Peyer's patch (tissue), 4 donors: ENCODE measurements at regions not wholly inside any gene's neighbourhood (a gene's known extent, or its start where the extent isn't known, plus 50 kb on each side); places are given as distances from the start of the nearest gene placed in this dataset.
"Not testable (repeated sequence)": the region's sequence is repeated elsewhere in the genome, so short reads cannot be mapped to it uniquely, and the experiment has no call there.

ENCODE experiments used
- POLR2A ChIP-seq, 2 donors: fragments of 450-650 bp; IDR thresholded peaks; one replicate each; pipeline ENCODE4 v1.5.1; 2017; ENCODE audit warnings: antibody characterized with exemption in 2 of 2, mild to moderate bottlenecking in 2 of 2, moderate library complexity in 2 of 2
- TF ChIP-seq, protein P1 (sequence below), 6 experiments: fragments of 450-650 bp in 4 of 6; fragments of 200-600 bp in 2 of 6; sonication (generic) in 1 of 6; IDR thresholded peaks; one replicate each; pipeline ENCODE4 v1.5.1; 2017 to 2019; ENCODE audit warnings: antibody characterized with exemption in 6 of 6, mild to moderate bottlenecking in 3 of 6, moderate library complexity in 1 of 6

GRCh38 chr5:50607456-50607855 lies 59.0 kb upstream of the PARP8 start:
- TF ChIP-seq, protein P1, sequence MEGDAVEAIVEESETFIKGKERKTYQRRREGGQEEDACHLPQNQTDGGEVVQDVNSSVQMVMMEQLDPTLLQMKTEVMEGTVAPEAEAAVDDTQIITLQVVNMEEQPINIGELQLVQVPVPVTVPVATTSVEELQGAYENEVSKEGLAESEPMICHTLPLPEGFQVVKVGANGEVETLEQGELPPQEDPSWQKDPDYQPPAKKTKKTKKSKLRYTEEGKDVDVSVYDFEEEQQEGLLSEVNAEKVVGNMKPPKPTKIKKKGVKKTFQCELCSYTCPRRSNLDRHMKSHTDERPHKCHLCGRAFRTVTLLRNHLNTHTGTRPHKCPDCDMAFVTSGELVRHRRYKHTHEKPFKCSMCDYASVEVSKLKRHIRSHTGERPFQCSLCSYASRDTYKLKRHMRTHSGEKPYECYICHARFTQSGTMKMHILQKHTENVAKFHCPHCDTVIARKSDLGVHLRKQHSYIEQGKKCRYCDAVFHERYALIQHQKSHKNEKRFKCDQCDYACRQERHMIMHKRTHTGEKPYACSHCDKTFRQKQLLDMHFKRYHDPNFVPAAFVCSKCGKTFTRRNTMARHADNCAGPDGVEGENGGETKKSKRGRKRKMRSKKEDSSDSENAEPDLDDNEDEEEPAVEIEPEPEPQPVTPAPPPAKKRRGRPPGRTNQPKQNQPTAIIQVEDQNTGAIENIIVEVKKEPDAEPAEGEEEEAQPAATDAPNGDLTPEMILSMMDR (IDR thresholded peaks at IDR 0.05): not testable (repeated sequence)
- TF ChIP-seq POLR2A (IDR thresholded peaks at IDR 0.05): not testable (repeated sequence)
